Breast epithelium (tissue), 3 donors: ENCODE measurements at regions not wholly inside any gene's neighbourhood (a gene's known extent, or its start where the extent isn't known, plus 50 kb on each side); places are given as distances from the start of the nearest gene placed in this dataset.

Experiments used
- POLR2A ChIP-seq: fragments of 450-650 bp; IDR thresholded peaks from one replicate; pipeline ENCODE4 v1.6.1; 2016; ENCODE audit warnings: antibody characterized with exemption, mild to moderate bottlenecking, moderate library complexity
- POLR2AphosphoS5 ChIP-seq, 3 donors: sonication (generic); formaldehyde crosslinking; IDR thresholded peaks; one replicate each; pipeline ENCODE4 v1.6.1; 2017; ENCODE audit warnings: antibody characterized with exemption in 3 of 3
- TF ChIP-seq, protein P1 (sequence below), 3 donors: fragments of 450-650 bp; IDR thresholded peaks; one replicate each; pipeline ENCODE4 v1.5.1; 2016 to 2017; ENCODE audit warnings: antibody characterized with exemption in 3 of 3, mild to moderate bottlenecking in 3 of 3, moderate library complexity in 3 of 3

DNA sequence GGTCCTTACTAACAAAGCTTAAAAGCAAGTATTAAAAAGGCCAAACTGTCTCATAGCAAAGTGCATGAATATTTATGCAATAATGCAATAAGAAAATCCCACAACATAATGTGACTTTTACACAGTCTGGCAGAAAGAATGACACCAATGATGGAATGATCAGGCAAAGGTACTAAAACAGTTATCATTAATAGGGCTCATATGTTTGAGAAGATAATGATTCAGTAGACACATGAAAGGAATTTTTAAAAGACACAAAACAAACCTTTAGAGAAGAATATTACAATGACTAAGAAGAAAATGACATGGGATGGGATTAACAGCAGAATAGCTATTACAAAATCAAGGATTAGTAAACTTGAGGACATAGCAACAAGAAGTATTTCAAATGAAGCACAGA is 1411.2 kb upstream of the TMEM132C start:
- no peak for TF ChIP-seq POLR2A
- TF ChIP-seq, protein P1, sequence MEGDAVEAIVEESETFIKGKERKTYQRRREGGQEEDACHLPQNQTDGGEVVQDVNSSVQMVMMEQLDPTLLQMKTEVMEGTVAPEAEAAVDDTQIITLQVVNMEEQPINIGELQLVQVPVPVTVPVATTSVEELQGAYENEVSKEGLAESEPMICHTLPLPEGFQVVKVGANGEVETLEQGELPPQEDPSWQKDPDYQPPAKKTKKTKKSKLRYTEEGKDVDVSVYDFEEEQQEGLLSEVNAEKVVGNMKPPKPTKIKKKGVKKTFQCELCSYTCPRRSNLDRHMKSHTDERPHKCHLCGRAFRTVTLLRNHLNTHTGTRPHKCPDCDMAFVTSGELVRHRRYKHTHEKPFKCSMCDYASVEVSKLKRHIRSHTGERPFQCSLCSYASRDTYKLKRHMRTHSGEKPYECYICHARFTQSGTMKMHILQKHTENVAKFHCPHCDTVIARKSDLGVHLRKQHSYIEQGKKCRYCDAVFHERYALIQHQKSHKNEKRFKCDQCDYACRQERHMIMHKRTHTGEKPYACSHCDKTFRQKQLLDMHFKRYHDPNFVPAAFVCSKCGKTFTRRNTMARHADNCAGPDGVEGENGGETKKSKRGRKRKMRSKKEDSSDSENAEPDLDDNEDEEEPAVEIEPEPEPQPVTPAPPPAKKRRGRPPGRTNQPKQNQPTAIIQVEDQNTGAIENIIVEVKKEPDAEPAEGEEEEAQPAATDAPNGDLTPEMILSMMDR (IDR thresholded peaks at IDR 0.05), result no peak
- no peak for TF ChIP-seq POLR2AphosphoS5 (IDR thresholded peaks at IDR 0.05)
